SK-N-SH treated with all-trans-retinoic acid at 6 μM for 48 hours (cell line): ENCODE measurements at regions not wholly inside any gene's neighbourhood (a gene's known extent, or its start where the extent isn't known, plus 50 kb on each side); places are given as distances from the start of the nearest gene placed in this dataset.

ENCODE experiments used
- ATAC-seq: fragments of 200-7000 bp; cut with Tn5 transposase; 3 replicates; pipeline ENCODE4 v1.9.1; 2020; ENCODE audit warnings: mild to moderate bottlenecking, moderate library complexity
- ARNTL ChIP-seq: fragments of 450-650 bp; formaldehyde crosslinking; IDR thresholded peaks from 2 replicates; pipeline ENCODE4 v1.5.0; 2020; ENCODE audit warnings: low read depth, mild to moderate bottlenecking, moderate library complexity, borderline replicate concordance
- BACH2 ChIP-seq: fragments of 250-450 bp; sonication (Bioruptor Pico); IDR thresholded peaks from 2 replicates; pipeline ENCODE4 v1.9.0; 2021; ENCODE audit warnings: mild to moderate bottlenecking, borderline replicate concordance
- CSDC2 ChIP-seq: fragments of 250-450 bp; sonication (Bioruptor Pico); IDR thresholded peaks from 2 replicates; pipeline ENCODE4 v1.5.0; 2020; ENCODE audit warnings: mild to moderate bottlenecking, moderate library complexity
- ESRRG ChIP-seq: fragments of 250-450 bp; sonication (Bioruptor Pico); IDR thresholded peaks from 2 replicates; pipeline ENCODE4 v1.6.1; 2021; ENCODE audit warnings: mild to moderate bottlenecking
- GLIS3 ChIP-seq: fragments of 250-450 bp; sonication (Bioruptor Pico); IDR thresholded peaks from 2 replicates; pipeline ENCODE4 v1.5.0; 2020; ENCODE audit warnings: mild to moderate bottlenecking, moderate library complexity
- ISL1 ChIP-seq: fragments of 250-450 bp; sonication (Bioruptor Pico); IDR thresholded peaks from 2 replicates; pipeline ENCODE4 v2.1.2; 2022; ENCODE audit warnings: mild to moderate bottlenecking, moderate library complexity
- OSR1 ChIP-seq: fragments of 250-450 bp; sonication (Bioruptor Pico); IDR thresholded peaks from 2 replicates; pipeline ENCODE4 v1.8.0; 2022; ENCODE audit warnings: moderate library complexity, mild to moderate bottlenecking, inconsistent platforms
- PATZ1 ChIP-seq: fragments of 250-450 bp; sonication (Bioruptor Pico); IDR thresholded peaks from 2 replicates; pipeline ENCODE4 v1.8.0; 2020; ENCODE audit warnings: mild to moderate bottlenecking, moderate library complexity, borderline replicate concordance
- PPARA ChIP-seq: fragments of 250-450 bp; sonication (Bioruptor Pico); IDR thresholded peaks from 2 replicates; pipeline ENCODE4 v1.5.0; 2020; ENCODE audit warnings: mild to moderate bottlenecking, borderline replicate concordance
- RARB ChIP-seq: fragments of 250-450 bp; sonication (Bioruptor Pico); IDR thresholded peaks from 2 replicates; pipeline ENCODE4 v1.8.0; 2021; ENCODE audit warnings: mild to moderate bottlenecking, moderate library complexity
- SNAI2 ChIP-seq: fragments of 250-450 bp; sonication (Bioruptor Pico); IDR thresholded peaks from 2 replicates; pipeline ENCODE4 v1.5.0; 2020; ENCODE audit warnings: mild to moderate bottlenecking, moderate library complexity
- TCF4 ChIP-seq: fragments of 250-450 bp; sonication (Bioruptor Pico); IDR thresholded peaks from 2 replicates; pipeline ENCODE4 v1.8.0; 2021; ENCODE audit warnings: mild to moderate bottlenecking, moderate library complexity, borderline replicate concordance
- TOX ChIP-seq: fragments of 250-450 bp; sonication (Bioruptor Pico); IDR thresholded peaks from 2 replicates; pipeline ENCODE4 v1.8.0; 2021; ENCODE audit warnings: mild to moderate bottlenecking, moderate library complexity, borderline replicate concordance
- TSHZ2 ChIP-seq: fragments of 250-450 bp; sonication (Bioruptor Pico); IDR thresholded peaks from 2 replicates; pipeline ENCODE4 v1.5.0; 2020; ENCODE audit warnings: mild to moderate bottlenecking, moderate library complexity
- ZC3H10 ChIP-seq: fragments of 250-450 bp; sonication (Bioruptor Pico); IDR thresholded peaks from 2 replicates; pipeline ENCODE4 v1.5.1; 2021; ENCODE audit warnings: mild to moderate bottlenecking, moderate library complexity
- ZFP3 ChIP-seq: fragments of 250-450 bp; sonication (Bioruptor Pico); IDR thresholded peaks from 2 replicates; pipeline ENCODE4 v1.5.0; 2020; ENCODE audit warnings: mild to moderate bottlenecking, moderate library complexity
- ZFP30 ChIP-seq: fragments of 450-650 bp; formaldehyde crosslinking; IDR thresholded peaks from 2 replicates; pipeline ENCODE4 v1.5.0; 2022; ENCODE audit warnings: mild to moderate bottlenecking, moderate library complexity
- ZNF565 ChIP-seq: fragments of 450-650 bp; formaldehyde crosslinking; conservative IDR thresholded peaks from 2 replicates; pipeline ENCODE4 v1.5.0; 2020; ENCODE audit warnings: low read depth, mild to moderate bottlenecking, moderate library complexity
- ZNF70 ChIP-seq: fragments of 450-650 bp; formaldehyde crosslinking; IDR thresholded peaks from 2 replicates; pipeline ENCODE4 v1.5.0; 2020; ENCODE audit warnings: mild to moderate bottlenecking, moderate library complexity
- ZNF8 ChIP-seq: fragments of 450-650 bp; formaldehyde crosslinking; IDR thresholded peaks from 2 replicates; pipeline ENCODE4 v1.5.0; 2020; ENCODE audit warnings: mild to moderate bottlenecking, moderate library complexity
- TF ChIP-seq, protein P1 (sequence below): fragments of 250-450 bp; sonication (Bioruptor Pico); IDR thresholded peaks from 2 replicates; pipeline ENCODE4 v1.5.1; 2020; ENCODE audit warnings: low read depth, mild to moderate bottlenecking, moderate library complexity
- TF ChIP-seq, protein P2 (sequence below): fragments of 250-450 bp; sonication (Bioruptor Pico); IDR thresholded peaks from 2 replicates; pipeline ENCODE4 v1.8.0; 2021; ENCODE audit warnings: low read depth, mild to moderate bottlenecking, moderate library complexity, borderline replicate concordance
- TF ChIP-seq, protein P3 (sequence below): fragments of 250-450 bp; sonication (Bioruptor Pico); IDR thresholded peaks from 2 replicates; pipeline ENCODE4 v1.5.1; 2021; ENCODE audit warnings: mild to moderate bottlenecking, moderate library complexity

DNA sequence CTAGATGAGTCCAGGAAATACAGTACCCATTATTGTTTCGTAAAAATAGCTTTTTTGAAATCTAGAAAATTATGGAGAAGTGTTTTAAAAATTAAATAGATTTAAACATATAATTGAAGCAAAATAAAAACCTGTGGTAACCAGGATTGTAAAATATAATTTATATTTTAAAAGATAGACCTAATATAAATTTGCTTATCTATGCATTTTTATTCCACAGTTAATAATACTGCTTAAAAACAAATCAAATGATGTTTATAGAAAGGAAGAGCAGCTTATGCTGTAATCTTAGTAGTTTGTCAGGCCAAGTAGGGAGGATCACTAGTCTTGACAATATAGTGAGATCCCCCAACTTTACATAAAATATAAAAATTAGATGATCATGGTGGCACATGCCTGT, 388.9 kb upstream of the CNTNAP5 start:
- ATAC-seq: no peak
- no peak for TF ChIP-seq PATZ1

GRCh38 chr2:123640685-123641335, 384.3 kb upstream of the CNTNAP5 start:
- ATAC-seq: no peak
- TF ChIP-seq ZNF70 (CRISPR knock-in tag): no peak
- no peak for TF ChIP-seq CSDC2
- TF ChIP-seq, protein P1, sequence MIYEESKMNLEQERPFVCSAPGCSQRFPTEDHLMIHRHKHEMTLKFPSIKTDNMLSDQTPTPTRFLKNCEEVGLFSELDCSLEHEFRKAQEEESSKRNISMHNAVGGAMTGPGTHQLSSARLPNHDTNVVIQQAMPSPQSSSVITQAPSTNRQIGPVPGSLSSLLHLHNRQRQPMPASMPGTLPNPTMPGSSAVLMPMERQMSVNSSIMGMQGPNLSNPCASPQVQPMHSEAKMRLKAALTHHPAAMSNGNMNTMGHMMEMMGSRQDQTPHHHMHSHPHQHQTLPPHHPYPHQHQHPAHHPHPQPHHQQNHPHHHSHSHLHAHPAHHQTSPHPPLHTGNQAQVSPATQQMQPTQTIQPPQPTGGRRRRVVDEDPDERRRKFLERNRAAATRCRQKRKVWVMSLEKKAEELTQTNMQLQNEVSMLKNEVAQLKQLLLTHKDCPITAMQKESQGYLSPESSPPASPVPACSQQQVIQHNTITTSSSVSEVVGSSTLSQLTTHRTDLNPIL: no peak
- no peak for TF ChIP-seq ZC3H10 (CRISPR knock-in tag)
- TF ChIP-seq PPARA: no peak
- TF ChIP-seq ZFP3 (CRISPR knock-in tag): no peak
- TF ChIP-seq, protein P2, sequence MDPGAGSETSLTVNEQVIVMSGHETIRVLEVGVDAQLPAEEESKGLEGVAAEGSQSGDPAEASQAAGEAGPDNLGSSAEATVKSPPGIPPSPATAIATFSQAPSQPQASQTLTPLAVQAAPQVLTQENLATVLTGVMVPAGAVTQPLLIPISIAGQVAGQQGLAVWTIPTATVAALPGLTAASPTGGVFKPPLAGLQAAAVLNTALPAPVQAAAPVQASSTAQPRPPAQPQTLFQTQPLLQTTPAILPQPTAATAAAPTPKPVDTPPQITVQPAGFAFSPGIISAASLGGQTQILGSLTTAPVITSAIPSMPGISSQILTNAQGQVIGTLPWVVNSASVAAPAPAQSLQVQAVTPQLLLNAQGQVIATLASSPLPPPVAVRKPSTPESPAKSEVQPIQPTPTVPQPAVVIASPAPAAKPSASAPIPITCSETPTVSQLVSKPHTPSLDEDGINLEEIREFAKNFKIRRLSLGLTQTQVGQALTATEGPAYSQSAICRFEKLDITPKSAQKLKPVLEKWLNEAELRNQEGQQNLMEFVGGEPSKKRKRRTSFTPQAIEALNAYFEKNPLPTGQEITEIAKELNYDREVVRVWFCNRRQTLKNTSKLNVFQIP (CRISPR knock-in tag): no peak
- no peak for TF ChIP-seq OSR1 (CRISPR knock-in tag)
- no peak for TF ChIP-seq TOX
- TF ChIP-seq ESRRG (CRISPR knock-in tag): no peak
- TF ChIP-seq, protein P3, sequence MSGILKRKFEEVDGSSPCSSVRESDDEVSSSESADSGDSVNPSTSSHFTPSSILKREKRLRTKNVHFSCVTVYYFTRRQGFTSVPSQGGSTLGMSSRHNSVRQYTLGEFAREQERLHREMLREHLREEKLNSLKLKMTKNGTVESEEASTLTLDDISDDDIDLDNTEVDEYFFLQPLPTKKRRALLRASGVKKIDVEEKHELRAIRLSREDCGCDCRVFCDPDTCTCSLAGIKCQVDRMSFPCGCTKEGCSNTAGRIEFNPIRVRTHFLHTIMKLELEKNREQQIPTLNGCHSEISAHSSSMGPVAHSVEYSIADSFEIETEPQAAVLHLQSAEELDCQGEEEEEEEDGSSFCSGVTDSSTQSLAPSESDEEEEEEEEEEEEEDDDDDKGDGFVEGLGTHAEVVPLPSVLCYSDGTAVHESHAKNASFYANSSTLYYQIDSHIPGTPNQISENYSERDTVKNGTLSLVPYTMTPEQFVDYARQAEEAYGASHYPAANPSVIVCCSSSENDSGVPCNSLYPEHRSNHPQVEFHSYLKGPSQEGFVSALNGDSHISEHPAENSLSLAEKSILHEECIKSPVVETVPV (CRISPR knock-in tag): no peak
- no peak for TF ChIP-seq SNAI2 (CRISPR knock-in tag)
- TF ChIP-seq BACH2: no peak
- TF ChIP-seq ARNTL (CRISPR knock-in tag): no peak
- TF ChIP-seq ZFP30 (CRISPR knock-in tag): no peak
- no peak for TF ChIP-seq ZNF565 (CRISPR knock-in tag)

- TF ChIP-seq ZC3H10 (CRISPR knock-in tag): no peak
- TF ChIP-seq PPARA: no peak
- no peak for TF ChIP-seq ZFP30 (CRISPR knock-in tag)
- no peak for TF ChIP-seq TCF4 (CRISPR knock-in tag)
- TF ChIP-seq ISL1: no peak
- no peak for TF ChIP-seq GLIS3 (CRISPR knock-in tag)
- TF ChIP-seq TOX: no peak
- TF ChIP-seq ZNF8 (CRISPR knock-in tag): no peak
- TF ChIP-seq, all 23 proteins: peak for 0
- no peak for ATAC-seq
Measured at GRCh38 chr2:123644053-123644452, 381.0 kb upstream of the CNTNAP5 start.

DNA sequence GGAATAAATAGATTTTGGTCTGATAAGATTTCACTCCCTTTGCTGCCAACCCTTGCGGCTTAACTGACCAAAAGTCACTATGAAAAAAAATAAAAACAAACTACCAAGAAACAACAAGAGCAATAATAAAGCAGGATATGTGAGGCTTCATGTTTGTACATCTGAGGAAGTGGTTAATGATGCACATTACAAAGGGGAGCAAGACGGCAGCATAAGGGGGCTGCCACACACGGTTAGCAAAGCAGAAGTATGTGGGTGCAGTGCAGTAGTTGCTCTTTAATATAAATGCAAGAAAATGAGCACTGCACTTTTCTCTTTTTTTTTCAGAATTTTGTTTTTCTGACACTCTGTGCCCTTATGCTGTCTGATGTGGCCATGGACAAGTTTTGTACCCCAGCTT, 377.1 kb upstream of the CNTNAP5 start:
- no peak for ATAC-seq
- TF ChIP-seq, protein P2 (CRISPR knock-in tag): no peak
- no peak for TF ChIP-seq ISL1
- TF ChIP-seq TSHZ2: no peak
- no peak for TF ChIP-seq ZC3H10 (CRISPR knock-in tag)
- TF ChIP-seq ZFP3 (CRISPR knock-in tag): no peak
- no peak for TF ChIP-seq ZNF70 (CRISPR knock-in tag)
- TF ChIP-seq OSR1 (CRISPR knock-in tag): no peak
- TF ChIP-seq, protein P1: no peak
- TF ChIP-seq ZNF565 (CRISPR knock-in tag): no peak
- TF ChIP-seq RARB (CRISPR knock-in tag): no peak
- no peak for TF ChIP-seq GLIS3 (CRISPR knock-in tag)
- TF ChIP-seq TCF4 (CRISPR knock-in tag): no peak
- TF ChIP-seq PPARA: no peak
- TF ChIP-seq TOX: no peak
- no peak for TF ChIP-seq SNAI2 (CRISPR knock-in tag)
- no peak for TF ChIP-seq ARNTL (CRISPR knock-in tag)
- no peak for TF ChIP-seq ESRRG (CRISPR knock-in tag)
- no peak for TF ChIP-seq ZNF8 (CRISPR knock-in tag)
